H1 (cell line): ENCODE measurements at regions not wholly inside any gene's neighbourhood (a gene's known extent, or its start where the extent isn't known, plus 50 kb on each side); places are given as distances from the start of the nearest gene placed in this dataset.
"Not testable (repeated sequence)": the region's sequence is repeated elsewhere in the genome, so short reads cannot be mapped to it uniquely, and the experiment has no call there.

Experiments used
- CTCF ChIA-PET: fragments of 300-600 bp; sonication (Branson Sonifier 250); formaldehyde crosslinking; loops from one replicate; lab custom pipeline; 2021; ENCODE audit not compliant: partially characterized antibody; lab: Charles Lee
- POLR2A ChIA-PET: fragments of 300-600 bp; sonication (Branson Sonifier 250); formaldehyde crosslinking; loops from one replicate; lab custom pipeline; 2021; ENCODE audit warnings: inconsistent platforms; ENCODE audit not compliant: partially characterized antibody; lab: Charles Lee
- DNase-seq, 2 experiments: peaks; one replicate each; pipeline versions ENCODE4 v3.0.0 to v3.0.0-alpha.2; 2010 to 2022; ENCODE audit warnings: low spot score in 2 of 2, low read depth in 1 of 2, mixed read lengths in 1 of 2
- FAIRE-seq: peaks from 2 replicates; lab custom pipeline; 2011; peaks lifted over from hg19 to GRCh38; lab: Jason Lieb, UNC
- H2AFZ ChIP-seq: 2 replicates; pipeline ENCODE4 v1.8.1; 2012; ENCODE audit warnings: low read length, inconsistent platforms
- H2AK5ac ChIP-seq: 2 replicates; pipeline ENCODE4 v1.6.1; 2013; ENCODE audit warnings: low read depth, low read length
- H2BK120ac ChIP-seq: replicated peaks from 2 replicates; pipeline ENCODE3; 2013; ENCODE audit warnings: low read depth, low read length, inconsistent platforms
- H2BK12ac ChIP-seq: 2 replicates; pipeline ENCODE4 v1.6.1; 2013; ENCODE audit warnings: low read depth, low read length
- H2BK15ac ChIP-seq: 2 replicates; pipeline ENCODE4 v1.6.1; 2013; ENCODE audit warnings: low read length
- H2BK20ac ChIP-seq: 2 replicates; pipeline ENCODE4 v1.6.1; 2013; ENCODE audit warnings: low read length
- H2BK5ac ChIP-seq: 2 replicates; pipeline ENCODE4 v1.6.1; 2013; ENCODE audit warnings: low read depth, low read length
- H3K14ac ChIP-seq: 2 replicates; pipeline ENCODE4 v1.6.1; 2013; ENCODE audit warnings: inconsistent platforms; ENCODE audit not compliant: insufficient read length
- H3K18ac ChIP-seq: 2 replicates; pipeline ENCODE4 v1.6.1; 2013; ENCODE audit warnings: low read length; ENCODE audit errors: extremely low read depth
- H3K23ac ChIP-seq: 2 replicates; pipeline ENCODE4 v1.6.1; 2013; ENCODE audit warnings: inconsistent platforms; ENCODE audit not compliant: insufficient read length
- H3K23me2 ChIP-seq: 2 replicates; pipeline ENCODE4 v1.6.1; 2013; ENCODE audit warnings: low read depth, low read length
- H3K27ac ChIP-seq: 2 replicates; pipeline ENCODE4 v1.6.1; 2011; ENCODE audit warnings: low read depth, low read length, inconsistent platforms
- H3K27me3 ChIP-seq, 4 experiments: replicated peaks in 1 of 4; 1 replicate in 1 of 4; 2 replicates in 3 of 4; pipeline versions ENCODE4 v1.6.1 to v1.8.1; 2011 to 2013; ENCODE audit warnings: low read length in 3 of 4, mild to moderate bottlenecking in 3 of 4, inconsistent platforms in 2 of 4, mixed read lengths in 2 of 4, moderate library complexity in 1 of 4; ENCODE audit not compliant: control insufficient read depth in 3 of 4, insufficient read depth in 3 of 4; ENCODE audit errors: extremely low read depth in 1 of 4
- H3K36me3 ChIP-seq, 4 experiments: 2 replicates each; pipeline versions ENCODE4 v1.6.1 to v1.8.1; 2011 to 2013; ENCODE audit warnings: mild to moderate bottlenecking in 4 of 4, low read length in 3 of 4, moderate library complexity in 2 of 4, control low read depth in 1 of 4, inconsistent platforms in 1 of 4; ENCODE audit not compliant: insufficient read depth in 4 of 4, control insufficient read depth in 2 of 4
- H3K4ac ChIP-seq: replicated peaks from 2 replicates; pipeline ENCODE3; 2013; ENCODE audit warnings: low read length, low read depth, mixed read lengths, inconsistent platforms; ENCODE audit not compliant: insufficient read length
- H3K4me1 ChIP-seq, 4 experiments: replicated peaks in 1 of 4; 1 replicate in 1 of 4; 2 replicates in 3 of 4; pipeline versions ENCODE4 v1.6.1 to v1.8.1; 2011 to 2013; ENCODE audit warnings: low read length in 3 of 4, inconsistent platforms in 2 of 4, mixed read lengths in 1 of 4; ENCODE audit not compliant: insufficient read depth in 4 of 4, control insufficient read depth in 3 of 4
- H3K4me2 ChIP-seq, 2 experiments: 2 replicates each; pipeline versions ENCODE4 v1.6.1 to v1.8.1; 2011 to 2013; ENCODE audit warnings: low read depth in 2 of 2, low read length in 2 of 2, control low read depth in 1 of 2, inconsistent platforms in 1 of 2, mild to moderate bottlenecking in 1 of 2; ENCODE audit not compliant: insufficient read depth in 1 of 2
- H3K4me3 ChIP-seq, 4 experiments: fragments of 200-600, 300-600 bp in 1 of 4; sonication (generic), shearing (Covaris generic), sonication (Bioruptor Twin) in 1 of 4; 2 replicates each; pipeline versions ENCODE4 v1.5.1 to v1.8.1; 2011 to 2016; ENCODE audit warnings: low read length in 4 of 4, low read depth in 3 of 4, control low read depth in 2 of 4, inconsistent platforms in 2 of 4, mild to moderate bottlenecking in 2 of 4, mixed read lengths in 1 of 4, moderate library complexity in 1 of 4; ENCODE audit not compliant: insufficient read depth in 2 of 4; ENCODE audit errors: extremely low read depth in 1 of 4
- H3K56ac ChIP-seq: replicated peaks from 2 replicates; pipeline ENCODE3; 2013; ENCODE audit warnings: low read depth, mild to moderate bottlenecking, mixed read lengths, low read length, inconsistent platforms; ENCODE audit not compliant: insufficient read length
- H3K79me1 ChIP-seq: 2 replicates; pipeline ENCODE4 v1.6.1; 2013; ENCODE audit warnings: low read depth, low read length, control low read depth
- H3K79me2 ChIP-seq, 2 experiments: 2 replicates each; pipeline versions ENCODE4 v1.6.1 to v1.8.1; 2012 to 2013; ENCODE audit warnings: low read length in 2 of 2, mild to moderate bottlenecking in 2 of 2, inconsistent platforms in 1 of 2; ENCODE audit not compliant: insufficient read depth in 2 of 2, control insufficient read depth in 1 of 2
- H3K9ac ChIP-seq, 4 experiments: replicated peaks in 1 of 4; 1 replicate in 1 of 4; 2 replicates in 3 of 4; pipeline versions ENCODE4 v1.6.1 to v1.8.1; 2011 to 2013; ENCODE audit warnings: low read depth in 3 of 4, low read length in 3 of 4, control low read depth in 2 of 4, mild to moderate bottlenecking in 2 of 4, moderate library complexity in 2 of 4, inconsistent platforms in 1 of 4; ENCODE audit errors: extremely low read depth in 1 of 4
- H3K9me3 ChIP-seq, 2 experiments: 2 replicates each; pipeline versions ENCODE4 v1.6.1 to v1.8.1; 2012 to 2013; ENCODE audit warnings: mild to moderate bottlenecking in 2 of 2, moderate library complexity in 2 of 2, control low read depth in 1 of 2, inconsistent platforms in 1 of 2, low read depth in 1 of 2, low read length in 1 of 2, mixed read lengths in 1 of 2; ENCODE audit not compliant: insufficient read depth in 2 of 2
- H4K20me1 ChIP-seq, 2 experiments: replicated peaks in 1 of 2; 2 replicates each; pipeline versions ENCODE3 to v1.8.1; 2011 to 2013; ENCODE audit warnings: inconsistent platforms in 2 of 2, low read length in 2 of 2, mild to moderate bottlenecking in 1 of 2; ENCODE audit not compliant: insufficient read depth in 2 of 2, control insufficient read depth in 1 of 2
- H4K5ac ChIP-seq: 2 replicates; pipeline ENCODE4 v1.6.1; 2013; ENCODE audit warnings: low read length, low read depth, mixed read lengths, inconsistent platforms; ENCODE audit not compliant: insufficient read length
- H4K8ac ChIP-seq: 2 replicates; pipeline ENCODE4 v1.8.0; 2013; ENCODE audit warnings: mild to moderate bottlenecking, moderate library complexity, low read length, inconsistent platforms; ENCODE audit not compliant: insufficient read depth; ENCODE audit errors: extremely low read depth
- H4K91ac ChIP-seq: replicated peaks from 2 replicates; pipeline ENCODE3; 2013; ENCODE audit warnings: low read length, mixed read lengths, inconsistent platforms; ENCODE audit not compliant: insufficient read length
- WGBS, 2 experiments: shearing (Covaris generic) in 1 of 2; methylation state at CpG; one replicate each; pipeline versions ENCODE4 v1.1.6 to v1.1.7; 2013 to 2015; ENCODE audit warnings: low lambda C conversion rate in 2 of 2, mixed read lengths in 2 of 2, inconsistent platforms in 1 of 2, low coverage in 1 of 2, missing lambda C conversion rate in 1 of 2; ENCODE audit not compliant: insufficient replicate concordance in 2 of 2, insufficient coverage in 1 of 2, insufficient read length in 1 of 2; ENCODE audit errors: extremely low coverage in 1 of 2, missing lambda C conversion rate in 1 of 2; 5-methylcytosine and 5-hydroxymethylcytosine counted together

DNA sequence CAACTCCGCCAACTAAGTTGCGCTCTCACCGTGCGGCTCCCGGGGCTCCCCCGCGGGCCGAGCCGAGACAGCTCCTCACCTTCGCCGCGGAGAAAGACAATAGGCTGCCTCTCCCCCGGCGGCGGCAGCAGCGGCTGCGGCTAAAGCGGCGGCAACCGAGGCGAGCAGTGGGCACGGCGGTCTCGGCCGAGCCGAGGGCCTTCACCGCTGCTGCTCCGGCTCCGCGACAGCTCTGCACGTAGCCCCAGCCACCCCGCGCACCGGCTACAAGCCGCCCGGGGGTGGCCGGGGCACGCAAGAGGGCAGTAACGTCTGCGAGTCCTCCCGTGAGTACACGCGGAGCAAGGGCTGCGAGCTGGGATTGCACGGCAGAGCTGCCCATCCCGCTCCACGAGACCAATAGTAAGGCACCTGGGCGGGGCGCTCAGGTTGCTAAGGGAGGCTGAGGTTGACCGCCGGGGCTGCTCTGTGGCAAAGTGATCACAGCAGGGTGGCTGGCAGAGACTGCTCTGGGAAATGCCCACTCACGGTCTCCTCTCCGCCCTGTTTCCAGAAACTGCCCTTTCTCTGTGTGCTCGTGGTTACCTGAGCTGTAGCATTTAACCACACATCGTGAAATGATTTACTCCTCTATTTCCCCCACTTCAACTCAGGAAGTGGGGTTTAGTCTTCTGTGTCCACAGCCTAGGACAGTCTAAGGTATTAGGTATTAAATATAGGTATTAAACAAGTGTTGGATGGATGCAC lies 145.8 kb upstream of the AKAP13 start:
- H3K4me1 ChIP-seq, H3K27ac ChIP-seq, H3K4ac ChIP-seq, H3K9ac ChIP-seq, H4K20me1 ChIP-seq, H3K23ac ChIP-seq, POLR2A ChIA-PET, H3K79me2 ChIP-seq, H2BK5ac ChIP-seq, DNase-seq, FAIRE-seq, H2BK12ac ChIP-seq, H2BK120ac ChIP-seq, H3K23me2 ChIP-seq, H4K8ac ChIP-seq, H2BK20ac ChIP-seq, H2AFZ ChIP-seq, H4K5ac ChIP-seq, H3K27me3 ChIP-seq, H3K36me3 ChIP-seq, H3K56ac ChIP-seq, H3K14ac ChIP-seq, H3K4me2 ChIP-seq, H3K18ac ChIP-seq, CTCF ChIA-PET, H2BK15ac ChIP-seq, H3K79me1 ChIP-seq, H4K91ac ChIP-seq, H3K9me3 ChIP-seq, H2AK5ac ChIP-seq: not testable (repeated sequence)
- WGBS, 2 experiments, result 0% methylated on average over 1 of the region's 55 CpGs; no CpG with 5 or more reads in 1 of the 2 experiments
- H3K4me3 ChIP-seq, result peak overlapping the region in 1 of 4 experiments; percentile 28; a peak in 1 of 8 replicates

DNA sequence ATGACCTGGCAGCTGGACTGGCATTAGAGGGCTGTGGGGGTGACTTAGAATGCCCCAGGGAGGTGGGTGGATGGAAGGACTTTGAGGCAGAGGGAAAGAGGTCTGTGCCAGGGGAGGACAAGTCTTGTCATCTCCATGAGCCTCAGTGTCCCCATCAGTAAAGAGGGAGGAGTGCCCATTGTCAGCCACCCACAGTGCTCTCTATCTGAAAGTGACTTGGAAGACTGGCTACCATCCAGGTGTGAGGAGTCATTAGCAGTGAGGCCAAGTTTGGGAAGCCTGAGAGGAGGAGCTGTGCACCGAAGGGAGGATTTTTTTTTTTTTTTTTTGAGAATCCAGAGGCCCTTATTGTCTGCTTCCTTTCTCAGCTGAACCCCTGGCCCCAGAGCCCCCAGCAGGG lies 136.3 kb upstream of the AKAP13 start:
- H3K4me2 ChIP-seq, H3K27me3 ChIP-seq, H3K4ac ChIP-seq, H4K8ac ChIP-seq, H3K56ac ChIP-seq, H3K18ac ChIP-seq, H3K27ac ChIP-seq, H2BK5ac ChIP-seq, H3K23ac ChIP-seq, FAIRE-seq, H3K79me1 ChIP-seq, H3K4me1 ChIP-seq, POLR2A ChIA-PET, H3K9me3 ChIP-seq, H4K5ac ChIP-seq, H2BK15ac ChIP-seq, H2BK120ac ChIP-seq, H3K79me2 ChIP-seq, H3K14ac ChIP-seq, H2BK12ac ChIP-seq, H3K23me2 ChIP-seq, H4K20me1 ChIP-seq, H2AFZ ChIP-seq, H3K36me3 ChIP-seq, H2AK5ac ChIP-seq, DNase-seq, H2BK20ac ChIP-seq, CTCF ChIA-PET, H3K4me3 ChIP-seq, H3K9ac ChIP-seq, H4K91ac ChIP-seq: not testable (repeated sequence)
- WGBS, 2 experiments, result no CpG with 5 or more reads among the region's 1 CpG
